Endothelial cell of umbilical vein (primary cell): ENCODE measurements at regions not wholly inside any gene's neighbourhood (a gene's known extent, or its start where the extent isn't known, plus 50 kb on each side); places are given as distances from the start of the nearest gene placed in this dataset.

Source experiments
- BruUV-seq: library from RNA; stranded (reverse); fragments of 400-500 nt; replicated peaks from 2 replicates; lab custom pipeline; 2021; lab: Mats Ljungman, UMichigan
- CTCF ChIA-PET: fragments of 300-600, 350-600 bp; sonication (Branson Sonifier 250); formaldehyde crosslinking; loops from one replicate; lab custom pipeline; 2021; ENCODE audit warnings: antibody characterized with exemption, inconsistent platforms; lab: Charles Lee
- POLR2A ChIA-PET: fragments of 300-600, 350-600 bp; sonication (Branson Sonifier 250); formaldehyde crosslinking; loops from one replicate; lab custom pipeline; 2021; ENCODE audit warnings: antibody characterized with exemption, inconsistent platforms; lab: Charles Lee
- DNase-seq: peaks from one replicate; pipeline ENCODE4 v3.0.0-alpha.2; 2011; ENCODE audit warnings: low read depth, low spot score
- FAIRE-seq: peaks from 2 replicates; lab custom pipeline; 2011; peaks lifted over from hg19 to GRCh38; lab: Jason Lieb, UNC
- H2AFZ ChIP-seq: 2 replicates; pipeline ENCODE4 v1.6.0; 2012; ENCODE audit warnings: low read depth, low read length, control low read depth, inconsistent platforms
- H3K27ac ChIP-seq: 2 replicates; pipeline ENCODE4 v1.5.1; 2011; ENCODE audit warnings: low read depth, mild to moderate bottlenecking, control low read depth, low read length, moderate library complexity; ENCODE audit not compliant: insufficient read depth
- H3K27me3 ChIP-seq, 2 experiments: 2 replicates each; pipeline versions ENCODE4 v1.6.0 to v1.6.1; 2011; ENCODE audit warnings: low read length in 2 of 2, mixed read lengths in 1 of 2; ENCODE audit not compliant: control insufficient read depth in 2 of 2, insufficient read depth in 2 of 2
- H3K36me3 ChIP-seq, 2 experiments: 2 replicates in 1 of 2; 3 replicates in 1 of 2; pipeline ENCODE4 v1.5.1; 2011; ENCODE audit warnings: low read length in 2 of 2, mild to moderate bottlenecking in 1 of 2, moderate library complexity in 1 of 2; ENCODE audit not compliant: control insufficient read depth in 2 of 2, insufficient read depth in 2 of 2; ENCODE audit errors: extremely low read depth in 1 of 2
- H3K4me1 ChIP-seq: 3 replicates; pipeline ENCODE4 v1.5.1; 2011; ENCODE audit warnings: mild to moderate bottlenecking, low read length; ENCODE audit not compliant: control insufficient read depth, insufficient read depth; ENCODE audit errors: extremely low read depth
- H3K4me2 ChIP-seq: 2 replicates; pipeline ENCODE4 v1.6.1; 2011; ENCODE audit warnings: low read length, control low read depth, mixed read lengths; ENCODE audit not compliant: insufficient read depth
- H3K4me3 ChIP-seq, 3 experiments: fragments of 200-600 bp in 1 of 3; sonication (generic), shearing (Covaris generic) in 1 of 3; replicated peaks in 1 of 3; 2 replicates each; pipeline ENCODE4 v1.5.1; 2011 to 2016; ENCODE audit warnings: control low read depth in 3 of 3, low read length in 3 of 3, mild to moderate bottlenecking in 2 of 3, inconsistent platforms in 1 of 3, low read depth in 1 of 3, moderate library complexity in 1 of 3; ENCODE audit not compliant: insufficient read depth in 1 of 3
- H3K79me2 ChIP-seq: 2 replicates; pipeline ENCODE4 v1.6.0; 2012; ENCODE audit warnings: low read length, inconsistent platforms; ENCODE audit not compliant: control insufficient read depth, insufficient read depth
- H3K9ac ChIP-seq: replicated peaks from 2 replicates; pipeline ENCODE3; 2011; ENCODE audit warnings: low read length, control low read depth; ENCODE audit not compliant: insufficient read depth; ENCODE audit errors: extremely low read depth
- H3K9me1 ChIP-seq: replicated peaks from 3 replicates; pipeline ENCODE4 v1.6.0; 2011; ENCODE audit warnings: mild to moderate bottlenecking, low read length; ENCODE audit not compliant: control insufficient read depth, insufficient read depth; ENCODE audit errors: extremely low read depth
- H3K9me3 ChIP-seq: replicated peaks from 2 replicates; pipeline ENCODE4 v1.5.1; 2012; ENCODE audit warnings: low read length, inconsistent platforms; ENCODE audit not compliant: control insufficient read depth, insufficient read depth
- H4K20me1 ChIP-seq: replicated peaks from 2 replicates; pipeline ENCODE3; 2011; ENCODE audit warnings: mild to moderate bottlenecking, low read length; ENCODE audit not compliant: control insufficient read depth, insufficient read depth; ENCODE audit errors: extremely low read depth
- CTCF ChIP-seq, 2 donors: IDR thresholded peaks; 1 replicate in 1 of 2; 2 replicates in 1 of 2; pipeline ENCODE4 v1.5.1; 2011; ENCODE audit warnings: low read length in 2 of 2, mild to moderate bottlenecking in 2 of 2, moderate library complexity in 2 of 2, control low read depth in 1 of 2, inconsistent platforms in 1 of 2, low read depth in 1 of 2; ENCODE audit not compliant: insufficient read depth in 1 of 2; ENCODE audit errors: extremely low read depth in 1 of 2
- EZH2 ChIP-seq: IDR thresholded peaks from 2 replicates; pipeline ENCODE4 v1.6.1; 2012; ENCODE audit warnings: borderline replicate concordance, low read depth, mild to moderate bottlenecking, moderate library complexity, low read length, inconsistent platforms; ENCODE audit not compliant: severe bottlenecking
- FOS ChIP-seq: IDR thresholded peaks from 2 replicates; pipeline ENCODE4 v1.6.1; 2011; ENCODE audit warnings: mild to moderate bottlenecking, low read length, moderate library complexity, borderline replicate concordance; ENCODE audit not compliant: insufficient read depth
- GATA2 ChIP-seq: IDR thresholded peaks from 2 replicates; pipeline ENCODE4 v1.7.0; 2011; ENCODE audit warnings: low read depth, mild to moderate bottlenecking, moderate library complexity, mixed read lengths, low read length; ENCODE audit not compliant: insufficient read length, insufficient read depth
- JUN ChIP-seq: IDR thresholded peaks from 2 replicates; pipeline ENCODE4 v1.6.1; 2011; ENCODE audit warnings: borderline replicate concordance, low read depth; ENCODE audit not compliant: insufficient read length, insufficient read depth
- MAX ChIP-seq: IDR thresholded peaks from 2 replicates; pipeline ENCODE4 v1.6.1; 2011; ENCODE audit not compliant: insufficient read depth, insufficient read length
- MYC ChIP-seq: IDR thresholded peaks from one replicate; pipeline ENCODE4 v1.6.1; 2011; ENCODE audit warnings: mild to moderate bottlenecking, low read depth, low read length
- POLR2A ChIP-seq: IDR thresholded peaks from 2 replicates; pipeline ENCODE4 v1.6.1; 2012; ENCODE audit warnings: low read depth, mild to moderate bottlenecking, control low read depth, low read length
- POLR2AphosphoS5 ChIP-seq: IDR thresholded peaks from 2 replicates; pipeline ENCODE4 v1.6.1; 2012; ENCODE audit warnings: low read depth, mild to moderate bottlenecking, control low read depth, low read length, moderate library complexity; ENCODE audit not compliant: insufficient read depth
- dilution Hi-C: fragments of 300-500 bp; cut with MboI; formaldehyde crosslinking; loops from one replicate; pipeline ENCODE4 v1.15.0; 2019; ENCODE audit warnings: low sequenced_read_pairs; ENCODE audit not compliant: extremely low pct_ligation_motif_present
- intact Hi-C: fragments of 100-400 bp; cut with micrococcal nuclease; formaldehyde crosslinking; loops from one replicate; pipeline ENCODE4 v1.10.0; 2022

DNA sequence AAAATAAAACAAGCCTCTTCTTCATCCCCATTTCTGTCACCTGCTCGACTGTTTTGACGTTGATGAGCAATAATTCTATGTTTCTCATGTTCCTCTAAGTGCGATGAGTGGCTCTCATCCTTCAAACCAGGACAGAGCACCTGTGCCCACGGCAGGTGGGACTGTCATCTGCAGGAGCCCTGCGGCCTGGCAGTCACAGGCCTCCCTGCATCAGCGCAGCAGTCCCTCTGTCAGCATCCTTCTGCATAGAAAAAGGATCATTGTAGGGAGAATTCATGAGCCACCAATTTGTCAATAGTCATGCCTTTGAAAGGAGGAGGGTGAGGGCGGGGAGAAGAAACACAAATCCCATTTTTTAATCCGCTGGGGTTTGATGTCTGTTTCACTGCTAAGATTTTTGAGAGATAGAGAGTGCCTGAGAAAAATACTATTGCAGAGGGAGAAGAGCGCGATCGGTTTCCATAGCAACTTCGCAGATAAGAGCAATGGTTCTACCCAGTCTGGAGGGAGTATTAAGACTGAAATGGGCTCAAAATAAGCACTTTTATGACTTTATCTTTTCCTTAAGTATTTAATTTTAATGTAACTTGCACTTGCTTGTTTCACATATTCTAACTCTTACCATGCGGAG, 234.3 kb upstream of the NCKAP5 start:
- no peak overlapping the region for H3K4me3 ChIP-seq
- no peaks in the 10 kb centered on the region for H3K36me3 ChIP-seq
- H2AFZ ChIP-seq: no peak overlapping the region
- no peak overlapping the region for H3K9ac ChIP-seq
- H3K4me2 ChIP-seq: no peak overlapping the region
- H3K9me3 ChIP-seq: no peaks in the 10 kb centered on the region
- intact Hi-C loops (no loop called here), dilution Hi-C loops (no loop called here)
- FAIRE-seq: no peak
- H3K9me1 ChIP-seq: no peaks in the 10 kb centered on the region
- H3K4me1 ChIP-seq: peaks cover 15% of the 10 kb centered on the region
- CTCF ChIA-PET: no interaction called here
- H3K27ac ChIP-seq: no peak overlapping the region
- H3K79me2 ChIP-seq: no peaks in the 10 kb centered on the region
- TF ChIP-seq GATA2 (no peak), MAX (no peak), FOS (no peak), MYC (no peak), CTCF (IDR thresholded peaks at IDR 0.05; ENCODE audit: extremely low read depth in 1 of 2, insufficient read depth in 1 of 2, low read depth in 1 of 2, low read length in 2 of 2) (no peak), EZH2 (no peak), POLR2AphosphoS5 (no peak), JUN (no peak), POLR2A (no peak)
- POLR2A ChIA-PET: no interaction called here
- no peak for DNase-seq
- no peaks in the 10 kb centered on the region for H4K20me1 ChIP-seq
- BruUV-seq: no TSS peak
- no peaks in the 10 kb centered on the region for H3K27me3 ChIP-seq
